ENCODE measurements at regions not wholly inside any gene's neighbourhood (a gene's known extent, or its start where the extent isn't known, plus 50 kb on each side); places are given as distances from the start of the nearest gene placed in this dataset.

DNA sequence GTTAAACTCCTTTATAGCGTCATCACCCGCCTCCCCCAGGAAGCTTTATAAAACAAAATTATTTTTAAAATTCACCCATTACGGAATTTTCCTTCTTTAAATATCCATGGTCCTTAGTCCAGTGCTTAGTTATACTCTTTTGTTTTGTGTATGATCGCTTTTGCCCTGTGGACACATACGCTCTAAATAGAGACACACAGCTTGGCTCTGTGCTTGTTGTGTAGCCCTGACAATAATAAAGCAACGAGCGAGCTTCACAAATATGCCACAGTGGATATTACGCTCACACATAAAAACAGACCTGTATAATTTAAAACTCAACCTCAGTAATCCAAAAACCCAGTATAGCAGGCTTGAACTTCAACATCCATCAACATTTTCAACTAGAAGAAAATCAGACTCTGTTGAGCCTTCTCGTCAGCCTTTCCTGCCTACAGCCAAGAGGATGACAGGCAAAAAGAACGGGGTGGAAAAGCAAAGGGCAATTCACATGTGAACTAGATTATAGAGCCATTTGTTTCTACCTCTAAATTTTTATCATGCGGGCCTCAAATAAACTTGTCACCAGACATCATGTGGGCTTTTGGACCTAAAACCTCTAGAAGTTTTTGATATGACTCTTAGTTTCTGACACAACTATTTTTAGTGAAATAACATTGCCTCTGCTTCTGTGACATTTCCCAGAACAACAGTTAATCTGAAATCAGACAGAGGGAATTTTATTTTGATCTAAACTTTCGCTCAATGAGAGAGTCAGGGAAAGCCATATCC is 89.6 kb upstream of the THBS1 start:
- FAIRE-seq = no peak

DNA sequence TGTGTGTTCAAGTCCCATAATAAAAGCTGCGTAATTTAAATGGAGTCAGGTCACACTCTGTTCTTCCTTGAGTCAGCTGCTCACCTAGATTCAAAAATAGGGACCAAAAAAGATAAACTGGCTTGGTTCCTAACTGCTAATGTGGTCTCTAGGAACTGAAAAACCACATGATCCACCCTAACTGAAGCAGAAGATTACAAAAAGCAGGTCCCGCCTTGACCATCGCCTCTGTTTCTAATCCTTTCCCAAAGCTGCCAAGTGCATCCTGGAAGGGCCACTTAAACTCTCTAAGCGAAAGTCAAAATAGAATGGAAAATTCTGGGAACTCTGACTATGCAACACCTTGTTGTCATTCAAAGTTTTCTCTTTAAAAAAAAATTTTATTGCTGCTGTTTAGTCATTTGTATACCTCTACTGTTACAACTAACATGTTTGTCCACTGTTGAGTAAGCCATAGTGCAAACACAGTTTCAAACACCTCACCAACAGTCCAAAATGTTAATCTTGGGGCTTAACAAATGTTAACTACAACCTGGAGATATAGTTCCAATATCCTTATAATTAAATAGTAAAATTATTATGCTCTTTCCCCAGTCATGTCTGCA is 88.9 kb upstream of the THBS1 start:
- no peak for FAIRE-seq

More for the DNA sequence above, 89.6 kb upstream of the THBS1 start:
- DNase-seq (ENCODE audit: low spot score) = no peak

DNA sequence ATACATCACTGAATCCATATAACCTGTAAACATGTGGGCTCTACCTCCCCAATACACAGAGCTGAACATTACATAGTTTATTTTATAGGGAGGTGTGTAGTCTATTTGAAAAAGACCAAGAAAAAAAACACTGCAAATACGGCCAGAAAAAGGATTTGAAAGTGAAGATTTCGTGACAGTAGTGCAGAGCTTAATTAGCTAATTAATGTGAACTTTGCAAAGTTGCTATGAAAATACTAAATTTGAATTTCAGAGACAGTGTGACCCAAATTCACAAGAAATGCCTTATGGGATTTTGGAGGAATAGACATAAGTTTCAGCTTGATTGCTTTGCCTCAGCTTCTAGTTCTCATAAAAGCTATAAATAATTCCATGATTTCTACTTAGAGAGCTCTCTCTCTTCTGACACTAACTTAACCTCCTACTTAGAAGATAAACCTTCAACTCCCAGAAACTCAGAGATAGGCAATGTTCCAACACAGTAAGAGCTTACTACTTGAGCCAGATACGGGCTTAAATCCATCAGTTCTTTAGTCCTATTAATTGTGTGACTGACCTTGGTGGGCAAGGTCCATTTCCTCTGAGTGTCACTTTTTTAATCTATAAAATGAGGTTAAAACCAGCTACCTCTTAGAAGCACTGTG is 87.3 kb upstream of the THBS1 start:
- FAIRE-seq = no peak
- DNase-seq (ENCODE audit: low spot score) = no peak

More for the DNA sequence above, 88.9 kb upstream of the THBS1 start:
- DNase-seq (ENCODE audit: low spot score) = no peak

DNA sequence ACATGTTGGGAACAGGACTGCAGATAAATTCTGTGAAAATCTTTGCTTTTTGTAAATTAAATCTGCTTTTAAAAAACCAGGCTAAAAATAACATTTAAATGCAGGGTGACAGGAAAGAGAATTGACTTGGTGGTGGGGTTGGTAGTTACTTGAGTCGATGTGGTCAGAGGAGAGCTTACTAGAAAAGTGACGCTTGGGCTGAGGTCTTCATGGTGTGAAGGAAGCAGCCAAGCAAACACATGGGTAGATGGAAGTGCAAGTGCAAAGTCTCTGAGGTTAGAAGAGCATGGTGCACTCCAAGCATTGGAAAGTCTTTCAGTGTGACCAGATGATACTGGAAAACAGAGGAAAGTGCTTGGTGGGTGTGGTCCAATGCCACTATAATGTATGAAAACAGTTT is 86.4 kb upstream of the THBS1 start:
- no peak for FAIRE-seq

DNA sequence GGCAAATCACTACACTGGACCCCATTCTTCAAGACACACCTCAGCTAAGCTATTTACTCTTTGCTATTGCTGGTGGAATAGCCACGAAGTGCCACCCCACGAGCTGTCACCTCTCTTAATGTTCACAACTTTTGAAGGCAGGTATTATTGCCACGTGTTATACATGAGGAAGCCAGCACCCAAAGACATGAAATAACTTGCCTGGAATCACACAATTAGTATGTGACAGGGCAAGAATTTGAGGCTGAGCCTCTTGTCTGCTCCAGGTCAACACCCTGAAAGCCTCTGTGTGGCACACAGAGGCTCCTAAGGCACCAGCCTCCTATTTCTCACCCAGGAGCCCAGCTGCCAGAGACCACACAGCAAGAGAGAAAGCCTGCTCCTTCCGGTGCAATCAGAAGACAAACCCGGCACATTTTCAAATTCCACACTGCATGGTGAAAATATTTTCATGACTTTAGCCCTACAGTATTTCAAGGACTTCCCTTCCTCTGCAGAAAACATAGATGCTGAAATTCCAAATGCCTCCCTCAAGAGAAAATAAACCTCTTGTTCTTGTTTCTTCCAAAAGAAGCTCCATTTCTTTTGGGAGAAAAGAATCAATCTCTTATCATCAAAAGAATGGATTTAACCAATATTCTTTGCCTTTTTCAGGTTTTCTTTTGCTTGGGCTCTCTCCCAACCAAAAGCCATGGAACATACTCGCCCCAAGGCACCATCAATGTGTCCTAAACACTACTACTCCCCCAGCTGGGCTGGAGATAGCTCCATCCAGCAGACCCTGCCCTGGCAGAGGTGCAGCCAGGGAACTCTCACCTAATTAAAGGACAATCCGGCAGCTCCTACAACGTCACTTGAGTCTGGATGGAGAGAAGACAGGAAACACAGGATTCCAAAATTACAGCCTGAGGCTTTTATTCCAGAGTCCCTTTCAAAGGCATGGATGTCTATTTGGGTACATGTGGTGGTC is 84.7 kb upstream of the THBS1 start:
- FAIRE-seq (no peak), DNase-seq (ENCODE audit: low spot score) (no peak)

More for the DNA sequence above, 86.4 kb upstream of the THBS1 start:
- DNase-seq (ENCODE audit: low spot score) = no peak

DNA sequence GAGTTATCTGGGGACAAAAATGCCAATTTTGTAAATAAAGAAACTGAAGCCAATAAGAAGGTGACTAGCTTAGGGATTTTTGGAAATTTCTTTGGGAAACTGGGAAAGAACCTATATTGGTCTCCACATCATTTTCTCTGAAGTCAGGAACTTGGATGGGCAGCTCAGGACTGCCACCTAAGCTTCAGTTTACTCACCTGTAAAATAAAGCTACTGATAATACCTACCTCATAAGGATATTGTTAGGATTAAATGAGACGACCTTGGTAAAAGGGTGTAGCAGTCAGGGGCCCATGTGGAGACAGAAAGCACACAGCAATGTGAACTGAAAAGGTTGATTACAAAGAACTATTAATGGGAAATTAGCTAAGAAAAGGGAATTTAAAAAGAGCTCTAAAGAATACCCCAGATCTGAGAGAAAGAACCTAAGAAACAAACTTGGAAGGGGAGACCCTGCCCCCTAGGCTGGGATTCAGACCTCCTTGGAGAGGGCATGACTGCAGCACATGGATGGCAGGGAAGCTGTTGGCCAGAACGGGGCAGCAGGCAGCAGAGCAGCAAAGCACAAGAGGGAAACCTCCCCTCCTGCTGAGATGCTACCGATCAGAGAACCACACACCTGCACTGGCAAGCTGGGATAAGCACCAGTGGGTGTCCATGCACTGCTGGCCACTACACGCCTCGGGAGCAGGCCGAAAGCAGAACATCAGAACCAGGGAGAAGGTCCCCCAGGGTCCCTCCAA is 83.7 kb upstream of the THBS1 start:
- DNase-seq (ENCODE audit: low spot score) (no peak), FAIRE-seq (no peak)

DNA sequence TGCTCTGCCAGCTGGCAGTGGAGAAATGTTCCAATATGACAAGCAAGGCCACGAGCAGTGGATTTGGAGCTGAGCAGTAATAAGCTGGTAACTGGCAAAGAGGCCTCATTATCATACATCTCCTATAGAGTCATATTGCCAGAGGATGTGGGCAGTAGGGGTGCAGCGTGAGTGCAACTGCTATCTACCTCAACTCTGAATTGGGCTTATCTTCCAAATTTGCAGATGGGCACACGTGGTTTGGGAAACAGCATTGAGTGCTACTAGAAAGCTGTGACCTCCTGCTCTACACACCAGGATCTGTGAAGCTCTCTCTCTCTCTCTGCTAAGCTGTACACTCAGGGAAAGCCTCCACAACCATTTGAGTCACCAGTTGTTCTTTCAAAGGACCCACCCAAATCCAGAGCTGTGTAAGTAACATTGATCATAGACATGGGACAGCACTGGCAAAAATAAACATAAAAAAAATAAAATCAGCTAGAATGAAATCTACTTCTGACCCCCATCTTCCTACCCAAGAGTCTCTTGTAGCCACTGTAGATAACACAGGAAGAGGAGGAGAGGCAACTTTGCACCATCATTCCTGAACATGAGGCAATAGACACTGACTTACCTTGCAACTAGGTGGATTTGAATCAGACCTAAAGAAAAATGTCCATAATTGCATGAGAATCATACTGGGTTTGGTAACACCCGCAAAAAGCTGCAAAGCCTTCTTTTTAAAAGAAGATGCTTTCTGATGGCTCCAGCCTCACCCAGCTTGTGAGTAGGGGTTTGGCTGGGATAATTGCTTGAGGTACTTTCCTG is 82.9 kb upstream of the THBS1 start:
- DNase-seq (ENCODE audit: low spot score) (no peak), FAIRE-seq (no peak)

DNA sequence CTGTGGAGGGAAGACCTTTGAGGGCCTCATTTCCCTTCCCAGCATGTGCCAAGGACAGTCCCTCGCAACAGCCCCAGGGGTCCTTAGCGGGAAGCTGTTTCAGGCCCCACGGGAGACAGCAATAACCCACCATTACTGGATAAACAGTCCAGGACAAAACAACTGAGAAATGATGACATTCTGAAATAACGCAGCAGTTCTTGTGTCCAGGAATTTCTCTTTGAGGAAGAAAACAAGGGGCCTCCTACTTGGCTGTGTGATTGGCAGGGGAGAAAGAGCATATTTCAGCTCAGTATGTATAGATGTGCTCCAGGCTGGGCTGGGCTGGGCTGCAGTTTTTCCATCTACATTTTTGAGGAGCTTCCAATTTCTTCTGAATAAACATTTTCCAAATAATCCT is 82.2 kb upstream of the THBS1 start:
- no peak for FAIRE-seq
- DNase-seq (ENCODE audit: low spot score) = no peak

DNA sequence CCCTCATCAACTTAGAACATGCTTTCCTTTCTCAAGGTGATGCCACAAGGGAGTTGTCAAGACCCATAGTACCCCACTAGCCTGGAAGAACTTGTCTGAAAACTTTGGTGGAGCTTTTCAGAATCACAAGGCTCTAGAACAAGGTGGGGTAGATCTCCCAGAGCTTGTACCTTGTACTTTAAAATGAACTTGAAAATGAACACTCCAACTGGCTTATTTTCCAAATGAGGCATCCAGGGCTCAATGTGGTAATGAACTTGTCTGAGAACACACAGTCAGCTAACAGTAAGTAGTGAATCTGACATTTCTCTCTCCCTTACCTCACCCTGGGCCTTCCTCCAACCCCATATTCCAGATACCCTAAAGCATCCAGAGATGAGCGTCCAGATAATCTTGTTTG is 81.8 kb upstream of the THBS1 start:
- no peak for DNase-seq (ENCODE audit: low spot score)
- FAIRE-seq = no peak

DNA sequence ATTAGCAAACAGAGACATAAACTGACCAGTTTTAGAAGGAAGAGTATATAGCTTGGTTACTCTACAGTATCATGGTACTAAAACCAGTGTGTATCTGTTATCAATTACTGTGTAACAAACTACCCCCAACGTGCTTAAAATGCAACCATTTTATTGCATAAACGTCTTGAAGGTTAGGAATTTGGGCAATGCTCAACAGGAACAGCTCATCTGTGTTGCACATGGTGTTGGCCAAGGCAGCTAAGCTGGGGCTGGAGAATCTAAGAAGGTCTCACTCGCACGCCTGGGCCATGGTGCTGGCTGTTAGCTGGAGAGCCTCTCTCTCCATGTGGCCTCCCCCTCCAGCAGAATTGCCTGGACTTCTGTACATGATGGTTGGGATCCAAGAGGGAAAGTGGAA is 81.2 kb upstream of the THBS1 start:
- no peak for DNase-seq (ENCODE audit: low spot score)
- no peak for FAIRE-seq

DNA sequence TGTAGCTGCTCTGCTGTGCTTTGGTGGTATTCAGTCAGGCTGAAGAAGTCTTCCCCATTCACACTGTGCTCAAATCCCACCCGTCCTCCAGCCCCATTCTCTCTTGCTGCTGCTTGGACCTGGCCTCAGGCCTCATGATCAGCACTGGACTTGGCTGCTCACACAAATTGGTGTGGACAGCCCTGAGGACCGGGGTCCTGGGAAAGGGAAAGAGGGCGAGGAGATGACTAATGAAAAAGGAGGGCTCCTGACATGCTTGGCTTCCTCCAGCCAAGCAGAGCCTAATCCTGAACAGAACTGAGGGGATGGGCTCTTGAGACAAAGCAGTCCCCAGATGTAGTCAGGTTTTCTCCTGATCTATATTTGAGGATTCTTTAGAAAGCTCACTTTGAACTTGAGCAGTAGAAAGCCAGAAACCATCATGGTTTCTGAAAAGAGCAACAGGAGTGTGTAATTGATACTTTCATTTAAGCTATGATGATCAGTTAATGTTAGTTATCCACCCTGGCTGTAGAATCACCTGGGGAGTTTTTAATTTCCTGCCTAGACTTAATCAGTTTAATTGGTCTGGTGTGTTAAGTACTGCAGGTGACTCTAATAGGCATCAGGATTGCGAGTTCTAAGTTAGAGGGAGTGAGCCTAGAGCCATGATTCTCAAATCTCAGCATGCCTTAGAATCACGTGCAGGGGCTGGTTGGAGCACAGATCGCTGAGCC is 79.4 kb upstream of the THBS1 start:
- FAIRE-seq (no peak), DNase-seq (ENCODE audit: low spot score) (no peak)

DNA sequence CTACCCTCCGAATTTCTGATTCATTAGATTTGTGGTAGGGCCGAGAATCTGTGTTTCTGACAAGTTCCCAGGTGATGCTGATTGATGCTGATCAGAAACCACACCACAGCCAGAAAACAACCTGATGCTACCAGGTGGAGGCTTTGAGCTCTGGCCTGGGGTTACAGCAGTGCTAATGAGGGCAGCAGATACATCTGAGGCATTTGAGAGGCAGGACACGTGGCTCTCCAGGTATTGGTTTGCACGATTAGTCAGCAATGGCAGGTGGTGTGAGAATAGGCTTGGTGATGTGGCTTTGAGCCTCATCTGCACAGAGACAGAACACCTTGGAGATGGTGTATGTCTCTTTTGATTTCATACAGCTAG is 78.8 kb upstream of the THBS1 start:
- no peak for FAIRE-seq
- no peak for DNase-seq (ENCODE audit: low spot score)

DNA sequence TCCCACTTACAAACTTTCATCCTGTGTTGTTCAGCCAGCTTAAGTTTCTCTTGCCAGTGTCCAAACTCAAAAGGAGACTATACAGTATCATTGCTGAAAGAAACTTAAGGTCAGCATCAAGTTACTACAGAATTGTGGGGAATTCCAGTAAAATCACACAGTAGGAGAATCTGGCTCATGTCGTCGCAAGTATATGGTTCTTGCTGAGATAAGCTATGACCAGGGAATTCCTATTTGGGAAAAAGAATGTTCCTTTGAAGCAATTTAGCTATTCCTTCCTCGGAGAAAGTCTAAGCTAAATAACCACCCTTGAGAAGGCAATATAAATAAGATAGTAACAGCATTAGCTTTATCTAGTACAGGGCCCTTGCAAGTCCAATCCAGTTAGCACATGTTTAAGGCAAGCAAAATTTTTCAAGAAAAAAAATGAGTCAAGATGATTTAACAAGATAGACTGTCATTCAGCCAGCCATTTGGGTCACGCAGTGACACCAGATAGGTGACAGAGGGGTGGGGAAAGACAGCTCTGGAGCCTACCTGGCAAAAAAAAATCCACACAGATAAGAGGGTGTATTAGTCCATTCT is 78.2 kb upstream of the THBS1 start:
- DNase-seq (ENCODE audit: low spot score) = no peak
- FAIRE-seq = no peak

DNA sequence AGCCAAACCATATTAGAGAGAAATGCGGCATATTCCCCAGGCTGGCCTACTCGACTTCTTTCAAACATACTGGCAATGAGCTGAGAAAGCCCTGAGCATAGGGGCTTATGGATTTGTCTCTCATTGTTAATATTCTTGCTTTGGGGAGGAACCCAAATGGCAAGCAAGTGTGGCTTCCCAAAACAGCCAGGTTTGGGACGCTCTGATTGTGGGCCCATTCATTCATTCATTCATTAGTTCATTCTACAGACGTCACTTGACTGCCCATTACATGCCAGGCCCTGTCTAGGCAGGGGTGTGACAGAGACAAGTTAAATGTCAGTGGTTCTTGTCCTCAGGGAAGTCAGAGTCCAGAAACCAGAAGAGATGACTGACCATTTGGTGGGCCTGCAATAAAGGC is 77.4 kb upstream of the THBS1 start:
- no peak for FAIRE-seq

DNA sequence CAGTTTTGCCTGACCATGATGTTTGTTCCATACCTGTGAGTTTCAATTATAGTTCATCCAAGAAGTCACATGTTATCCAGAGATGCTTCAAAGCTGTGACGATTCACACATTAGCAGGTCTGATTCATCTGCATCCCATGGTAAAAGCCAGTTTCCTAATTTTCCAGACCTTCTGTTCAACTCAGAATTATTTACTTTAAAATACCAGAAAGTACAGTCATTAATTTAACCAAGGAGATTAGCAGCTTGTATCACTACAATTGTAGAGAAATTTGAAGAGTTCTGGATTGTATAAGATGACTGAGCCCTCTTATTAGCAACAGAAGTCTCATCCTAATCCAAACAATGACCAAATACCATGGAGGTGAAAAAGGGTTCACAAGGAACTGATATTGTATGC is 76.1 kb upstream of the THBS1 start:
- DNase-seq (ENCODE audit: low spot score) (no peak), FAIRE-seq (no peak)

More for the DNA sequence above, 77.4 kb upstream of the THBS1 start:
- no peak for DNase-seq (ENCODE audit: low spot score)

DNA sequence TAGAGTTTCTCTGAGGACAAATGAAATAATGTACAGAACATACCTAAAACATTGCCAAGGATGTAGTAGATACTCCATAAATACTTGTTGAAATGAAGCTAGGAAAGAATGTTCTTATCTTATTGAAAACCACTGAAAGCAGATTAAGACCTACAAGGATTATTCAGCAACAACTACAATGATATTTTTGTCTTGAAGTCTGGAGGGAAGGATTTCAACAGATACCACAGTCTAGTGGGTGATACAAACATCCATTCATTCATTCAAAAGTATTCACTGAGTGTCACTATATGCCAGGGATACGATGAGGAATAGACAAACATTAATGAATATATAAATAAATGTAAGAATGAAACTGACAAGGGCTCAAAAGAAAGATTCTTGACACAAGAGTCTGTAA is 74.7 kb upstream of the THBS1 start:
- no peak for FAIRE-seq
- DNase-seq (ENCODE audit: low spot score) = no peak

DNA sequence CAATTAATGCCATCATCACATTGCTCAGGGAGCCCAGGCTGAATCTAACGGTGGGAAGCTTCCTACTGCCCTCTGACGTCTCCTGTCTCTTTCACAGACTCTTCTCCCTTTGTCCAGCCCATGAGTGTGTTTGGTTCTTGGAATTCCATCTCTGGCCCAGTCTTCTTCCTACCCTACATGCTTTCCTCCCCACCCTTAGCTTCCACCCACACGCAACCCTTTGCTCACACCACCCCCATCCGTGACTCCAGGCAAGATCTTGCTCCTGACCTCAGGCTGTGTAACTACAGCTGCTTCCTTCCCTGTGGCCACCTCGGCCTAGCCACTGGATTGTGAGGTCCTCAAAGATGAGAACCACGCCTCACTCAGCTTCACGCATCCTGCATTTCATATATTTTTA is 72.3 kb upstream of the THBS1 start:
- no peak for DNase-seq (ENCODE audit: low spot score)
- no peak for FAIRE-seq

DNA sequence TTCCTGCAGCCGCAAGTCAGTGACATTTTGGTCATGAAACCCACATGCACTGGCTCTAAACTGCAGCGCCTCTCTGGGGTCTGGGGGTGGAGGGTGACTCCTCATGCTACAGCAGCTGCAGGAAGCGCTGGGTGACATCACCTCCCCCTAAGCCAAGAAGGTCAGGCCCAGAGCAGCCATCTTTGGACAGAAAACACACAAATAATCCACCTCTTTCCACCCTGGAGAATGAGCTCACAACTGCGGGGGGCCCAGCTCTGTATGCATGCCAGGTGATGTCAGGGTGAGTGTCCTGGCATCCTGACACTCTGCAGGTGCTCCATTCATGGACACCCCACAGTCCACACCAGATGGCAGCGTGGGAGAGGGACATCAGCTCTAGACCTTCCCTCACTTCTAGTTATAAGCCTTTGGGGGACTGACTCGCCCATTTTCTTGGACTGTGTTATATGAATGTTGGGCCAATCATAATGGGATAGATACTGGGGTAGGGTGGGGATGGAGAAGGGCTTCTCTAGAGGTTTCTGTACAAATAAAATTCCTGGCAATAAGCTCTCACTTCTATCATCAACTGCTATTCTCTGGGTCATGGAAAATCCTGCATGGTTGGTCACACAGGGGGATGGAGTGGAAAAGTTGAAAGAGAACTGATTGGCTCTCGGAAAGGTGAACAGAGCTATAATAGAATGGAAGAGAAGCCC is 70.7 kb upstream of the THBS1 start:
- no peak for DNase-seq (ENCODE audit: low spot score)
- FAIRE-seq = no peak
